Astrocyte (in vitro differentiated cells and primary cell): ENCODE measurements at regions not wholly inside any gene's neighbourhood (a gene's known extent, or its start where the extent isn't known, plus 50 kb on each side); places are given as distances from the start of the nearest gene placed in this dataset.

ENCODE experiments used
- CTCF ChIP-seq: IDR thresholded peaks from 2 replicates; pipeline ENCODE4 v1.5.1; 2011; ENCODE audit warnings: low read depth, mild to moderate bottlenecking, inconsistent platforms, low read length, moderate library complexity; ENCODE audit not compliant: insufficient read depth
- EZH2 ChIP-seq: IDR thresholded peaks from 2 replicates; pipeline ENCODE4 v1.6.1; 2012; ENCODE audit warnings: mild to moderate bottlenecking, low read length, inconsistent platforms; ENCODE audit not compliant: insufficient read depth

- no peak for TF ChIP-seq CTCF
- no peak for TF ChIP-seq EZH2
These were observed 183.2 kb upstream of the PTPRZ1 start for GRCh38 chr7:121689749-121690148.
